ENCODE measurements at regions not wholly inside any gene's neighbourhood (a gene's known extent, or its start where the extent isn't known, plus 50 kb on each side); places are given as distances from the start of the nearest gene placed in this dataset.

DNA sequence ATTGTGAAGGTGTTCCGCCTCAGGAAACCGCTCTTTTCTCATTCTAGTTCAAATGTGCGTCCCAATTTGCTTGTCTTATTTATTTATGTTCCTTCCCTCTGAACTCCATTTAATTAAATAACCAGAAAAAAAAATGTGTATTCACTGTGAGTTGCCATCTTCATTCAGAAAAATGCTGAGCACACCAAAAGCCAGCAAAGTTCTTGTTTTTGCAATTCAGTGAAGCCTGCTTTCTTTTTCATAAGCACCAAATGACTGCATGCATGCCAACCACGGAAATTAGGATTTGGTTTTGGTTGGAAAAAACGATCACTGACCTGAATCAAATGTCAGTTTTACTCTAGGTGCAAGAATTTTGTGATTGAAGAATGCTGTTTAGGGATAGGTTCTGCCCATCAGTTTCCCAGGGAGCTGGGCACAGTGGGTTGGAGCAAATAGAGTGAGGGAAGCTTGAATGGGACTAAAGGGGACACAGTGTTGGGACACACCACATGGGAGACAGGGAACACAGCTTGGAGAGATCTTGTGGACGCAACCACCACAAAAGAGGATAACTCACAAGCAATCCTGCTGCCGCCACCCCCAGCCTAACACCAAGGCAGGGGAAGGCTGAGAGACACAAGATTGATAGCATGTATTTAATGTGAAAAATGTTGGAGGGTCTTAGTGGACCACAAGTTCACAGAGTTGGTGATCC lies 183.4 kb upstream of the GALNT2 start:
- Mint-ChIP-seq H3K4me1 (ENCODE audit: unreplicated experiment) (peaks cover 4% of the 10 kb centered on the region), H3K36me3 (ENCODE audit: low read depth, unreplicated experiment) (no peaks in the 10 kb centered on the region), H3K27me3 (ENCODE audit: unreplicated experiment) (peaks cover 2% of the 10 kb centered on the region), H3K27ac (ENCODE audit: unreplicated experiment) (no peak overlapping the region), H3K4me3 (ENCODE audit: unreplicated experiment) (no peak overlapping the region), H3K9me3 (ENCODE audit: unreplicated experiment) (no peaks in the 10 kb centered on the region)
- TF ChIP-seq, protein P1, sequence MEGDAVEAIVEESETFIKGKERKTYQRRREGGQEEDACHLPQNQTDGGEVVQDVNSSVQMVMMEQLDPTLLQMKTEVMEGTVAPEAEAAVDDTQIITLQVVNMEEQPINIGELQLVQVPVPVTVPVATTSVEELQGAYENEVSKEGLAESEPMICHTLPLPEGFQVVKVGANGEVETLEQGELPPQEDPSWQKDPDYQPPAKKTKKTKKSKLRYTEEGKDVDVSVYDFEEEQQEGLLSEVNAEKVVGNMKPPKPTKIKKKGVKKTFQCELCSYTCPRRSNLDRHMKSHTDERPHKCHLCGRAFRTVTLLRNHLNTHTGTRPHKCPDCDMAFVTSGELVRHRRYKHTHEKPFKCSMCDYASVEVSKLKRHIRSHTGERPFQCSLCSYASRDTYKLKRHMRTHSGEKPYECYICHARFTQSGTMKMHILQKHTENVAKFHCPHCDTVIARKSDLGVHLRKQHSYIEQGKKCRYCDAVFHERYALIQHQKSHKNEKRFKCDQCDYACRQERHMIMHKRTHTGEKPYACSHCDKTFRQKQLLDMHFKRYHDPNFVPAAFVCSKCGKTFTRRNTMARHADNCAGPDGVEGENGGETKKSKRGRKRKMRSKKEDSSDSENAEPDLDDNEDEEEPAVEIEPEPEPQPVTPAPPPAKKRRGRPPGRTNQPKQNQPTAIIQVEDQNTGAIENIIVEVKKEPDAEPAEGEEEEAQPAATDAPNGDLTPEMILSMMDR (IDR thresholded peaks at IDR 0.05; ENCODE audit: unreplicated experiment), result no peak
- no peak for DNase-seq (ENCODE audit: low spot score)

DNA sequence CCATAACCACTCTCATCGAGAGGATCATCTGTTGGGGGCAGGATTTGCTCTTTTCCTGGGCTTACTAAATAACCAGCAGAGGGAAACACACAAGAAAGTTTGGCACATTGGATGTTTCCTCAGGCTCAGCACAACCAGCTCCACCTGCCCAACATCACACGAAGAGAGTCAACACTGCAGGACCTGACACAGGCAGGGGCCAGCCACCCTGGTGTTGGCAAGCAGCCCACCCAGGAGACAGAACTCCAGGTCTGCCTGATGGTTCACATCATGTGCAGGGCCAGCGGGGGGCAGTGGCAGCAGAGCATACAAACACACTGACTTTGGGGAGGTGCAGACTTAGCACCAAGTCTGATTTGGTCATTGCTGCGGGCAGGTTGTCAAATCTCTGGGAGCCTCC lies 182.3 kb upstream of the GALNT2 start:
- peaks cover 4% of the 10 kb centered on the region for H3K4me1 Mint-ChIP-seq (ENCODE audit: unreplicated experiment)
- no peaks in the 10 kb centered on the region for H3K36me3 Mint-ChIP-seq (ENCODE audit: low read depth, unreplicated experiment)
- TF ChIP-seq, protein P1 (IDR thresholded peaks at IDR 0.05; ENCODE audit: unreplicated experiment), result no peak
- peaks cover 2% of the 10 kb centered on the region for H3K27me3 Mint-ChIP-seq (ENCODE audit: unreplicated experiment)
- no peak overlapping the region for H3K4me3 Mint-ChIP-seq (ENCODE audit: unreplicated experiment)
- H3K9me3 Mint-ChIP-seq (ENCODE audit: unreplicated experiment), result no peaks in the 10 kb centered on the region
- DNase-seq (ENCODE audit: low spot score), result no peak
- no peak overlapping the region for H3K27ac Mint-ChIP-seq (ENCODE audit: unreplicated experiment)

DNA sequence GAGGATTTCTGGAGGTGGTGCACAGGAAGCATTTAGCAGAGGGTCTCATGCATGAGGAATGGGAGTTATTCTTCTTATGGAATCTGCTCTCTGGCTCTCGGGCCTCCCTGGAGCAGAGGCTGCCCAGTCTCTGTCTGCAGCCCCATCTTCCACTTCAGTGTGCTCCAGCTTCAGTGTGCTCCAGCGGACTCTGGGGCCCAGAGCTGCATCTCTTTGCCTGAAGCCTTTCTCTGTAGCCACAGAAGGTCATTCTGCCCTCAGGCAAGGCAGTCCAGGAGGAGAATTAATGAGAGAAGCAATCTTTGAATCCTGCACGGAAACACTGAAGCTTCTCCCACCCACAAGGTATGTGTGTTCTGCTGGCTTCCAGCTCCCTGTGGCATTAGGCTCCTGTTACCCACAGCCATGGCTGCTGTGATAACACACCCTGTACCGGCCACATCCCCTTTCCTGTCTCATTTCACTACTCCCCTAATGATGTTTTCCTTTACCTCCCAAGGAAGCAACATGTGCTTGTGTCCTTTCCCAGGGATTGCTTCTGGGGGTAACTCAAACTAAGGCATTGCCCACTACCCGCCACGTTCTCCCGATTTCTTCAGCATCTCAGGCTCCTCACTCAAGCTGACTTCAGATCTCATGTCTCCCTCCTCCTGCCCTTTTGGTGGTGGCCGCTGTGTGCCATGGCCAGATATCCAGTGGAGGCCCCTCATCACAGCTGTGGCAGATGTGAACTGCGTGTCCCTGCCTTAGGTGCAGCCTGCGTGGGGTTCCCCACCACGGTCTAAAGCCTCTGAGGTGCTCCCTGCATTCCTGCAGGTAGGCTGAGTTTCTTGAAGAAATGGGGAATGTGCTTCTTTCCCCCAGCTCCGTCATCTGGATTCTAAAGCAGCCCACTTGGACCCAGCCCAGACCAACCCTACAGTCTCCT lies 181.2 kb upstream of the GALNT2 start:
- H3K4me1 Mint-ChIP-seq (ENCODE audit: unreplicated experiment), result peaks cover 4% of the 10 kb centered on the region
- H3K4me3 Mint-ChIP-seq (ENCODE audit: unreplicated experiment), result no peak overlapping the region
- H3K27me3 Mint-ChIP-seq (ENCODE audit: unreplicated experiment), result peaks cover 2% of the 10 kb centered on the region
- no peaks in the 10 kb centered on the region for H3K9me3 Mint-ChIP-seq (ENCODE audit: unreplicated experiment)
- no peaks in the 10 kb centered on the region for H3K36me3 Mint-ChIP-seq (ENCODE audit: low read depth, unreplicated experiment)
- no peak overlapping the region for H3K27ac Mint-ChIP-seq (ENCODE audit: unreplicated experiment)
- no peak for DNase-seq (ENCODE audit: low spot score)
- TF ChIP-seq, protein P1 (IDR thresholded peaks at IDR 0.05; ENCODE audit: unreplicated experiment), result no peak

DNA sequence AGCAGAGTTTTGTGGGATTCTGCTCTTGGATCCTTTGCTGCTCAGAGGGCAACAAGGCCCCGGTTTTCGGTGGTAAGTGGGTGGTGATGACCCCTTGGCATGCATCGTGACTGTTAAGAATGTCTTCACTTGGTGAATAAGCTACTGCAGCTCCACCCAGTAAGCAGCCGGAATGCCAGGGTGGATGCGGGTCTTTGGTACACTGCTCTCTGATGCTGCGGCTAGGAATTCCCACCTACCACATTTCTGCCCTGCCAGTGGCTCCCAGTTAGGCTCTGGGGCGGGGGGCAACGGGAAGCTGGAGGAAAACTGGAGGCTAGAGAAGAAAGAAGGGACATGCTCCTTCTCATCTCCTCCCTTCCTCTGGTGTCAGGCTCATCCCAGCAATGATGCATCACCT lies 180.4 kb upstream of the GALNT2 start:
- H3K36me3 Mint-ChIP-seq (ENCODE audit: low read depth, unreplicated experiment), result no peaks in the 10 kb centered on the region
- peaks cover 2% of the 10 kb centered on the region for H3K27me3 Mint-ChIP-seq (ENCODE audit: unreplicated experiment)
- no peaks in the 10 kb centered on the region for H3K9me3 Mint-ChIP-seq (ENCODE audit: unreplicated experiment)
- H3K27ac Mint-ChIP-seq (ENCODE audit: unreplicated experiment), result no peak overlapping the region
- no peak for DNase-seq (ENCODE audit: low spot score)
- peaks cover 4% of the 10 kb centered on the region for H3K4me1 Mint-ChIP-seq (ENCODE audit: unreplicated experiment)
- H3K4me3 Mint-ChIP-seq (ENCODE audit: unreplicated experiment), result no peak overlapping the region
- TF ChIP-seq, protein P1 (IDR thresholded peaks at IDR 0.05; ENCODE audit: unreplicated experiment), result no peak
